ENCODE measurements at regions not wholly inside any gene's neighbourhood (a gene's known extent, or its start where the extent isn't known, plus 50 kb on each side); places are given as distances from the start of the nearest gene placed in this dataset.
A peak's percentile ranks its signal among the peaks of the same experiment; 100 is the strongest.

DNA sequence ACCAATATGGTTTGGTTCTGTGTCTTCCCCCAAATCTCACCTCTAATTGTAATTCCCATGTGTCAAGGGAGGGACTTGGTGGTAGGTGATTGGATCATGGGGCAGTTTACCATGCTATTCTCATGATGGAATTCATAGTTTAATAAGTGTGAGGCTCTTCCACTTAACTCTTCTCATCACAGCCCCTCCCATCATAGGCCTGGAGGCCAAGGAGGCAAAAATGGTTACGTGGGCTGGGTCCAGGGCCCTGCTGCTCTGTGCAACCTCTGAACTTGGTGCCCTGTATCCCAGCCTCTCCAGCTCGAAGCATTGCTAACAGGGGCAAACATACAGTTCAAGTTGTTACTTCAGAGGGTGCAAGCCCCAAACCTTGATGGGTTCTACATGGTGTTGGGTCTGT, 232.7 kb downstream of the ADGRG6 start:
- intact Hi-C loops (cut with DNase I) = no loop called here
- Histone ChIP-seq H3K9me3 (no peaks in the 10 kb centered on the region), H3K36me3 (no peaks in the 10 kb centered on the region), H3K27me3 (no peaks in the 10 kb centered on the region), H3K4me3 (no peak overlapping the region), H3K27ac (no peak overlapping the region), H3K4me1 (no peaks in the 10 kb centered on the region)
- no peak for DNase-seq (ENCODE audit: low spot score in 2 of 2)
- TF ChIP-seq, protein P1, sequence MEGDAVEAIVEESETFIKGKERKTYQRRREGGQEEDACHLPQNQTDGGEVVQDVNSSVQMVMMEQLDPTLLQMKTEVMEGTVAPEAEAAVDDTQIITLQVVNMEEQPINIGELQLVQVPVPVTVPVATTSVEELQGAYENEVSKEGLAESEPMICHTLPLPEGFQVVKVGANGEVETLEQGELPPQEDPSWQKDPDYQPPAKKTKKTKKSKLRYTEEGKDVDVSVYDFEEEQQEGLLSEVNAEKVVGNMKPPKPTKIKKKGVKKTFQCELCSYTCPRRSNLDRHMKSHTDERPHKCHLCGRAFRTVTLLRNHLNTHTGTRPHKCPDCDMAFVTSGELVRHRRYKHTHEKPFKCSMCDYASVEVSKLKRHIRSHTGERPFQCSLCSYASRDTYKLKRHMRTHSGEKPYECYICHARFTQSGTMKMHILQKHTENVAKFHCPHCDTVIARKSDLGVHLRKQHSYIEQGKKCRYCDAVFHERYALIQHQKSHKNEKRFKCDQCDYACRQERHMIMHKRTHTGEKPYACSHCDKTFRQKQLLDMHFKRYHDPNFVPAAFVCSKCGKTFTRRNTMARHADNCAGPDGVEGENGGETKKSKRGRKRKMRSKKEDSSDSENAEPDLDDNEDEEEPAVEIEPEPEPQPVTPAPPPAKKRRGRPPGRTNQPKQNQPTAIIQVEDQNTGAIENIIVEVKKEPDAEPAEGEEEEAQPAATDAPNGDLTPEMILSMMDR (IDR thresholded peaks at IDR 0.05) = no peak

GRCh38 chr6:142537612-142538478, 236.0 kb downstream of the ADGRG6 start:
- Histone ChIP-seq H3K27ac (no peak overlapping the region), H3K9me3 (no peaks in the 10 kb centered on the region), H3K4me3 (no peak overlapping the region), H3K4me1 (no peaks in the 10 kb centered on the region), H3K27me3 (no peaks in the 10 kb centered on the region), H3K36me3 (no peaks in the 10 kb centered on the region)
- DNase-seq (ENCODE audit: low spot score in 2 of 2) = no peak
- intact Hi-C loops (cut with DNase I) = loop anchor here (5.0 kb wide), 1 partner anchor 66 kb away; no protein-coding TSS in a partner anchor
- TF ChIP-seq, protein P1 (IDR thresholded peaks at IDR 0.05) = peak in 2 of 3 experiments; percentile 22 to 30

- no peak for DNase-seq (ENCODE audit: low spot score in 2 of 2)
- no peaks in the 10 kb centered on the region for H3K9me3 ChIP-seq
- no peak overlapping the region for H3K4me3 ChIP-seq
- TF ChIP-seq, protein P1 (IDR thresholded peaks at IDR 0.05) = no peak
- no peaks in the 10 kb centered on the region for H3K36me3 ChIP-seq
- H3K27ac ChIP-seq = no peak overlapping the region
- intact Hi-C loops (cut with DNase I) = no loop called here
- no peaks in the 10 kb centered on the region for H3K4me1 ChIP-seq
- no peaks in the 10 kb centered on the region for H3K27me3 ChIP-seq
These were observed 241.0 kb downstream of the ADGRG6 start for GRCh38 chr6:142542704-142543233.

GRCh38 chr6:142543606-142544005, 241.8 kb downstream of the ADGRG6 start:
- no peaks in the 10 kb centered on the region for H3K36me3 ChIP-seq
- H3K27ac ChIP-seq = no peak overlapping the region
- no peaks in the 10 kb centered on the region for H3K4me1 ChIP-seq
- H3K4me3 ChIP-seq = no peak overlapping the region
- no peaks in the 10 kb centered on the region for H3K9me3 ChIP-seq
- intact Hi-C loops (cut with DNase I) = no loop called here
- no peaks in the 10 kb centered on the region for H3K27me3 ChIP-seq
- no peak for DNase-seq (ENCODE audit: low spot score in 2 of 2)
- TF ChIP-seq, protein P1 (IDR thresholded peaks at IDR 0.05) = no peak

- Histone ChIP-seq H3K4me3 (no peak overlapping the region), H3K27me3 (no peaks in the 10 kb centered on the region)
- intact Hi-C loops (cut with DNase I) = no loop called here
These were observed 242.5 kb downstream of the ADGRG6 start for GRCh38 chr6:142544199-142544838.

More at GRCh38 chr6:142544199-142544838, 242.5 kb downstream of the ADGRG6 start:
- TF ChIP-seq, protein P1 (IDR thresholded peaks at IDR 0.05) = no peak
- no peaks in the 10 kb centered on the region for H3K36me3 ChIP-seq
- no peaks in the 10 kb centered on the region for H3K4me1 ChIP-seq
- no peak overlapping the region for H3K27ac ChIP-seq
- no peaks in the 10 kb centered on the region for H3K9me3 ChIP-seq
- no peak for DNase-seq (ENCODE audit: low spot score in 2 of 2)
